GM21423 (cell line): ENCODE measurements at regions not wholly inside any gene's neighbourhood (a gene's known extent, or its start where the extent isn't known, plus 50 kb on each side); places are given as distances from the start of the nearest gene placed in this dataset.
"Not testable (repeated sequence)": the region's sequence is repeated elsewhere in the genome, so short reads cannot be mapped to it uniquely, and the experiment has no call there.

Experiments used
- ATAC-seq: cut with Tn5 transposase; IDR thresholded peaks from one replicate; pipeline ENCODE4 v1.9.1; 2021; ENCODE audit warnings: mild to moderate bottlenecking, moderate library complexity; ENCODE audit not compliant: unreplicated experiment

DNA sequence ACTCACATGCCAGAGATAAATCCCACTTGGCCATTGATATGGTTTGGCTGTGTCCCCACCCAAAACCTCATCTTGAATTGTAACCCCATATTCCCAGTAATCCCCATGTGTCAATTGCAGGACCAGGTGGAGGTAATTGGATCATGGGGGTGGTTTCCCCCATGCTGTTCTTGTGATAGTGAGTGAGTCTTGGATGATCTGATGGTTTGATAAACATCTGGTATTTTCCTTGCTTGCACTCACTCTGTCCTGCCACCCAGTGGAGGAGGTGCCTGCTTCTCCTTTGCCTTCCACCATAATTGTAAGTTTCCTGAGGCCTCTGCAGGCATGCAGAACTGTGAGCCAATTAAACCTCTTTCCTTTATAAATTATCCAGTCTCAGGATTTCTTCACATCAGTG is 50.4 kb upstream of the B3GAT2 start:
- not testable (repeated sequence) for ATAC-seq

DNA sequence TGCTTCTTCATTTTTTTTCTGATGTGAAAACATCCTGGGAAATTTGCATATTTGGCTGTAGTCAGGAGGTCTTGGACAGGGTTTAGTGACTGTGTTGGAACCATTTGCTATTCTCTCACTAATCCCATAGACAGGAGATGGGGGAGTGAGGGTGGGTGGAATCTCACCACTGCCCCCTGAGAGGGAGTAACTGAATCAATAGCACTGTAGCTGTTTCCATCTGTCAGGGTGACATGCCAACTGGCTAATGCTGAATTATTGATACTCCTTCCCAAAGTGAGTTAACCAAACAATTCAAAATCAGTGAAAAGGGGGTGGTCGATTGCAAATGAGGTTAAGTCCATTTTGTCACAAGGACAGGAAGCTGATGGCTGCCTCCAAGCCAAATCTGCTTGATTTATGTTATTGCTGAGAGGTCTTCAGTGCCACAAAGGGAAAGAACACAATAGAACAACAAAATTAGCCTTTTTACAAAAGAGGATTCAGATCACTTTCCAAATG is 55.1 kb upstream of the B3GAT2 start:
- ATAC-seq: no peak

DNA sequence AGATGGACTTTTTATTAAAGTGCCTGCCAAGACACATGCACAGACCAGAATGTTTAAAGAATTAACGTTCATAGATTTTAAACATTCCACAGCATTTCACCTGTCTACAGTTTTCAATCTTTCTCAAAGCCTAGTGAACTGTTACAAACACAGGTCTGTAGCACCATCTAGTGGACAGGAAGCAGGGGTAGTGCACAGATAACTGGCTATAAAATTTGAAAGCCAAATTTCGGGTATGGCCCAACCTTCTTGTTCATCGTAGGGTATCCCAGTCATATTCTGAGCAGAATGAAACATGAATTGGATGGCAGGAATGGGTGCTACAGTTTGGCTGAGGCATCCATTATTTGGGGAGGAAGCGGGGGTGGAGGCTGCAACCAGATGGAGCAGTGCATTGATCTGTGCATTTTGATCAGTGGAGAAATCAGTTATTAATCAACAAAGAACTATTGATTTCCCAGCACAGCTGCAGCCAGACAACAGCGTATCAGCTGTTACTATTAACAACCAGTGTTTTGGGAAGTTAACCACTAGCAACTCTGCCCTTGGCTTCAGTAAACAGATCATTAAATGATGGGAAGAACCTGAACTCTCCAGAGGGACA is 56.1 kb upstream of the B3GAT2 start:
- ATAC-seq: peak; percentile 74

DNA sequence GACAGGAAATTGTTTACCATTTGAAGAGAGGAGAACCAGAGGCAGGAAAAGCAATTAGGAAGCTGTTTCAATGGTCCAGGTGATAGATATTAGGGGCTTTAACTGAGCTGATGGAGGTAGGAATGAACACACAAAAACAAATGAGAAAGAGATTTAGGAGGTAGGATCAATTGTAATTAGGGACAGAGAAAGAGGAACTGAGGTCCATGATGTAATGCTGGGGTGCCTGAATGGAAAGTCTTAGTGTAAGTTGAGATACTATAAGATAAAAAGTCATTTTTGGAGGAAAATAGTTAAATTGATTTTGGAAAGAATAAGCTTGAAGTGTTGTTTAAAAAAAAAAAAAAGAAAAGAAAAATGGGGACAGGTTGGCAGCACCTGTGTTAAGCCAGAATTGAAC is 58.5 kb upstream of the B3GAT2 start:
- no peak for ATAC-seq

DNA sequence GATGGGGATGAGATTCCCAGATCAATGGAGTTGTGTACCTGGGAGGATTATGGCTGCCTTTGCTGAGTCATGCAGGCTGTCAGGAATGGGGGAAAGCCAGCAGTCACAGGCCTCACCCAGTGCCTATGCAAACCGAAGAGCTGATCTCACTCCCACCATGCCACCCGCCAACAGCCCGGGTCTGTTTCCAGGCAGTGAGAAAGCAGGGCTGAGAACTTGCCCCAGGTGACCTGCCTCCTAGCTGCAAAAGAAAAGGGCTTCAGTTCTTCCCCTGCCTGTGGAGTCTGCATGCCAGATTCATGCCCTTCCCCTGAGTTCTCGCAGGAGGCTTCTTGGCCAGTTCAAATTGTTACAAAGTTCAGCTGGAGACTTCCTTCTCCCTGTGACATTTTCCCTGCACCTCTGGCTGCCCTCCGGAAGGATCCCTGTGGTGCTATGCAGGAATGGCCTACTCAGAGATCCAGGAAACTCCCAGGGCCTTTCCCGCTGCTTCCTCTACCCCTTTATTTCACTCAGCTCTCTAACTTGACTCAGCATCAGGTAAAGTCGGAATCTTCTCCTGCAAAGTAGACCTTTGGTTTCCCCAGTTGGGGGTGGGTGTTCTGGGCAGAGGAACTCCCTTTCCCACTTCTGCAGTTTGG is 71.5 kb upstream of the B3GAT2 start:
- ATAC-seq: no peak

DNA sequence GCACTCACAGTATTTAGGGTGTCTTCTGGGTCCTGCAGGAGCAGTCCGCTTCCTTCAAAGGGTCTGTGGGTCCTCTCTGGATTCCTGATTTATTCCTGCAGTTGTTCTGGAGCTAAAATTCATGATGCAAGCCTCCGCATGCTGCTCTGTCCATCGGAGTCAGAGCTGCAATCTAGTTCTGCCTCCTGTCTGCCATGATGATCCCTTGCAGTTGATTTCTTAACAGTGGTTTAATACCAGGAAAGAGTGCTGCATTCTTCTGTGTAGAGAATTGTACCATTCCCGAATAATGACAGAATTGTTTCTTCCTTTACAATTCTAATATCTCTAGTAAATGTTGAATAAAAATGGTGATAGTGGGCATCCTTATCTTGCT is 72.0 kb upstream of the B3GAT2 start:
- no peak for ATAC-seq

DNA sequence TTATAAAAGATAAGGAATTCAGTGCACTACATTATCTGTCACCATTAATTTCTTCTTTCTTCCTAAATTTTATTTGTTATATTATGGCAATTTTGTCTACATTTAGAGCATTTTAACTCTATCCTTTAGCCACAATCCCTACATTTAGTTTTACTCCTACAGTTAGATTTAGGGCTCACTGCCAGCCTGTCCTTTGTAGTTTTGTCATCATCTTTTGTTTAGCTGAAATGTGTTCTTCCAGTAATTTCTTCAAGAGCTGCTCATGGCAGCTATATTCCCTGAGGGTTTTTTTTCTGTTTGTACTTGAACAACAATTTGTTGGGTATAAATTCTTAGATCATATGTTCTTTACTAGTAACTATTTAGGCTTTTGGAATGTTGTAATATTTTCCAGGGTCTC is 72.7 kb upstream of the B3GAT2 start:
- ATAC-seq: no peak

DNA sequence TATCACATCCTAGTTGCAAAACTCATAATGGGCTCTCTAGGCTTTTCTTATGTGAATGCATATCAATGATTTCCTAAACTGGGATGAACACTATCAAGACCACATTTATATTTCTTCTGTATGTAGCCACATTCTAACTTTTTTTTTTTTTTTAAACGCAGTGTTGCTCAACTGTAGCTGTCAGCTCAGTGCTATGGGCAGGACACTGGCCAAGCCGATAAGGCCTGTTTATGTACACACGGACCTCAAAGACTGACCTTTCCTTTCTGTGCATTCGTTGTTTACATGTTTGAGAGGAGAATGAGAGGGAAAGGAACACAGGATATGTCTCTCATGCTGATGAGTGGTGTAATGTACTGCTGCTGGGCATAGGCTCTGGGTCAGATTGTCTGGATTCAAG is 75.1 kb upstream of the B3GAT2 start:
- no peak for ATAC-seq

DNA sequence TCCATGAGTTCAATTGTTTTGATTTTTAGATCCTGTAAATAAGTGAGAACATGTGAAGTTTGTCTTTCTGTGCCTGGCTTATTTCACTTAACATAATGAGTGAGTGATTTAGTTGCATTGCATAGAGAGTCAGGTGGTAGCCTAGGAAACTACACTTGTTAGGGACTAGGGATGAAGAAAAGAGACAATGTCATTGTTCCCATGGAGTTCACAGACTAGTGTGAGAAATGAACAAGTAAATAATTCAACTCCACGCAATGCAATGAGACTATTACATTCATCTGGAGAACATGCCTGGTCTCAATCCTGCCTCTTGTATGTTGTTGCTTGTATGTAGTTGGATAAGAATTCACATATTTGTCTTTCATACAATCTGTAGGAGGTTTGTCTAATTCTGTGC is 76.3 kb upstream of the B3GAT2 start:
- ATAC-seq: no peak

DNA sequence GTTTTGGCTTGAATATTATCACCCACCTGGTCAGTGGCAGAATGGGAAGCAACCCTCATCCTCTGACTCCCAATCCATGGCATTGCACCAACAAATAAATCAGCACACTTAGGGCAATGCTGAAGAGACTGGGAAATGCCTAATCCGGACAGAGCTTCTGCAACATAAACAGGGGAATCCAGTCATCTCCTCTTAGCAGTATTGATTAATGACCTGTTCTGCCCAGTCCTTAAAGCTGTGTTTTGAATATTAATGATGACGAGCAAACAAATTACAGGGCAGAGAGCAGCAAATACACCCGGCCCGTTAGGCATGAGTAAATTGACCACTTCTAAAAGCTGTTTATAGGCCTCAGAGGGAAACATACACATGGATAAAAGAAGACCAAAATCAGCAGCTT is 77.0 kb upstream of the B3GAT2 start:
- no peak for ATAC-seq

DNA sequence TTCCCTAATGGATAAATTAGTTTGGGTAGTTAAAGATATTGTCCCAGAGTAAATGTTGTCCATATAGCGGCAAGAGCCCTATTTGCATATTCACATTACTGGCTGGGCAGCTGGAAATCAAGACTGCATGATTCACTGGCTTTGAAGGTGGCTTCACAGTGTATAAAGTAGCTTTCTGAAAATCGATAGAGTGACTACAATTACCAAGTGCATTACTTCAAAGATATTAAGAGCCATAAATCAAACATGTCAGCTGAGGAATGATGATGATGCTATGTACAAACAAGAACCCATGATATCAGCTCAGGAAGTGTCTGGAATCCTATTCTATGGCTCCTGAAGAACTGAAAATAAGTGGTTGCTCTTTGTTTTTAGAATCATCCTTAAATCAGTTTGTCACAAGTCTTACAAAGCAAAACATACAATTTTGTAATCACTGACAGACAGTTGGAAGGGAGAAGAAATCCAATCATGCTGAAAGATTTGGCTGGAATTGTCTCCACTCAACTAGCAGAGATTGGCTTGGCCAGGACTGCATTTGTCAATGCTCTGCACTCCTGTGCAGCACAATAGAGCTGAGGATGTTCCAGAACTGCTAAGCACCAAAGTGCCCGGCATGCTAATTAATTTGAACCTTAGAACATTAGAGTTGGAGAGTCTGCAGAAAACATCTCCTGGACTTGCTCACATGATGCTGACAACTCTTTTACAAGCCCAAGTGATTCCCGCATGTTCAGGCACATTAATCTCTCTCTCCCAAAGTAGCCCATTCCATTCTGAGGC is 77.9 kb upstream of the B3GAT2 start:
- ATAC-seq: no peak

DNA sequence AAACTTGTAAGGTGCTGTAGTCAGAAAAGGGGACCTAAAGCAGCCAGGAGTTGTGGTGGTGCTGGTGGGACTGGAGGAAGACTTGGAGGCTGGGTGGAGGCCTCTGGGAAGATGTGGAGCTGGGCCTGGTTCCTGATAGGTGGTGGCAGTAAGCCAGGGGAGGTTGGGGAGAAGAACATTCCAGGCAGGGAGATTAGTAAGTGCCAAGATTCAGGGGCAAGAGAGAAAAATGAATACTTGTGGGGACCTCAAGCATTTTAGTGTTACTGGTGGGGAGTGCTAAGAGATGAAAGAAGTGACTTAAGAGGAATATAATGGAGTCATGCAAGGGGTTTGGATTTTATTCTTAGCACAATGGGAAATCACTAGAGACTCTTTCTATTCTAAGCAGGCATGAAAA is 79.0 kb upstream of the B3GAT2 start:
- ATAC-seq: no peak

DNA sequence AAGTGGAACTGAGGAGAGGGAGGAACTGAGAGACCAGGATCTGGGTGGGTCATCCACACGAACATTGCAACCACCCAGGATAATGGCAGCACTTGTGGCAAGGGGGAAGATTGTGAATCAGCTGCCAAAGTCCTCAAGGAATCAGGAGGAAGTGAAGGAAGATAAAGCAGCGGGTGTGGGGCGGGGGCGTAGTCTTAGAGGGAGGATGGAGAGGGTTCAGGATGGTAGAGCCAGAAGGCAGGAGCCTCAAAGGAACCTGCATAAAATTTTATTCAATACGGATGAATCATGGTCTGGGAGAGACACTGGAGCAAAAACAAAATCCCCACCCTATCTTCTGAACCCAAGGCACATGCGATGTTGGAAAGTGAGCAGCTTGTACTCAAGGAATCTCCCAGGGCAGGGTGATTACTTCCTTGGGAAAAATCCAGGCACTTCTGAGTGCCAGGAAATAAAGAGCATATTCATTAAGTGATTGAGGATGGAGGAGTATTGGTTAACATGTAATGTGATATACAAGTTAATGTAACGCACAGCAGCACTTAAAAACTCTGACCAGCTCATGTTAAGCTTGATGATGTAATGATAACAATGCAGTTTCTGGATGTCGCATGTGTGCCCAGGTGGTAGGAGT is 82.0 kb upstream of the B3GAT2 start:
- ATAC-seq: no peak

DNA sequence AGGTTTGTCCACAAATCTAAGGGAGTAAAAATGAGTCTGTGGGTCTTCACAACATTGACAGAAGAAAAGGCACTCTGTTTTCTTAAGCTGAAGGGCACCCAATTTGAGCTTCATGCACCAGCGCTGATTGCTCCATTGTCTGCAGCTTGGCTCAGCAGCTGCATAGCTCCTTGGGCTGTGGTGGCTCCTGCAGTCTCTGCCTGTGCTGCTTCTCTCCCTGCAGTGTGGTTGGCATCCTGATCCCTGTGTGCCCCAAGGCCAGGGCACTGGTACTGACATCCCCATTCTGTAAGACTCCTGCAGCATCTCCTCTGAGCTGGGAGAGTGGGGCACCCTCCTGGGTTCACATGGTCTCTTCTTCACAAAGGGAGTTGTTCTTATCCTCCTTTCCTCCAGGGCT is 83.2 kb upstream of the B3GAT2 start:
- no peak for ATAC-seq

DNA sequence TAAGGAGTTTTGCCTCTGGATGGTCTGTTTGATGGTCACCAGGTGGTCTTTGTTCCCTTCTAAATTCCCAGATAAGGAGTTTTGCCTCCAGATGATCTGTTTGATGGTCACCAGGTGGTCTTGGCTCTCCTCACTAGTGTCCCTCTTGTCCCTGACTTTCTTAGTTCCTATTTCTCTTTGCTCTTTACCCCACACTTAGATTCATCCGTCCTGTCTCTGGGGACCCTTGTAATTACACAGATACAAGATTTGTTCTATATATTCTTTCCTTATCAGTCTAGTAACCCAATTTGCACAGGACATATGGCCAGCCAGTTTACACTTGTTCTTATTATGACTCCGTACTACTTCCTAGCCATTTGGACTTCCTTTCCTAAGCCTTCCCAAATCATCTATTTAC is 84.0 kb upstream of the B3GAT2 start:
- ATAC-seq: no peak

DNA sequence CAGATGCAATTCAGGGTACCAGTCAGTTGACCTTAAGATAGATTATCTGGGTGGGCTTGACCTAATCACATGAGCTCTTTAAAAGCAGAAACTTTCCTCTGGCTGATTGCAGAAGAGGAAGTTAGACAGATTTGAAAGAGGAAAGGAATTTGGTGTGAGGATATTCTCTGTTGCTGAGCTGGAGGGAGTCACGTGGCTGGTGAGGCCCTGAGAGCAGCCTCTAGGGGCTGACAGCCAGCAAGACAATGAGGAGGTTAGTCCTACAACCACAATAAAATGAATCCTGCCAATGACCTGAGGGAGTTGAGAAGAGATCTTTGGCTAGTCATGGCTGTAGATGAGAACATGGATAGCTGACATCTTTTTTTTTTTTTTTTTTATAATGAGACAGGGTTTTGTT is 87.0 kb upstream of the B3GAT2 start:
- ATAC-seq: no peak

DNA sequence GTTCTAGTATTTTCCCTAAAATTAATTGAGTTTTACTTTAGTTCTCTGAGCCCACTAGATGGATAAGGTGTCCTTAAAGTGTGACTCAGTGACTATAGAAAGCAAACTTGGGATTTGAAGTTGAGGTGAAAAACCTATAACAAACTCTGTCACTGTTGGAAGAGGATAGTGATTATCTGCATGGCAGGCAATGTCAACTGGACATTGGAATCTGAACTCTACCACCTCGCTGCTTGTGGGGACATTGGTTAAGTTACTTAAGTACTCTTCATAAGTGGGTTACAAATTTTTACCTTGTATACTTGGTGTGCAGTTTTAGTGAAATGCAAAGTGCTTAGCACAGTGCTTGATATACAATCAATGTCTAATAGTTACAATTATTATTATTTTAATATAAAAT is 87.9 kb upstream of the B3GAT2 start:
- ATAC-seq: no peak

DNA sequence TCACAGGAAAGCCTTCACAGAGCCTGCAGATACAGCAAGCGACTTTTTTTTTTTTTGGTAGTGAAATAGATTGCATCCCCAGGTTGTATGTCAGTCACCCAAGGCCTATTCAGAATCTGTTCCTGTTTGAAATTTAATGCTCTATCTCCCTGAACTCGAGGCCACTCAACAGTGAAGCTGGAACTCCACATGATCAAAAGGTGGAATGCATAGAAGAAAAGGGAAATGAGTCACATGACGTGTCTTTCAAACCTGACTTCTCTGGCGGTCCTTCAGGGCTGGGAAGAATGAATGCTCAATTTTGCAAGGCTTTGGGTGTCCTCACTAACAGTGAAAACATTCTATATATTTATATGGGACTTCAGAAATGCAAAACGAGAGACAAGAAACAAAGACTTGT is 88.4 kb upstream of the B3GAT2 start:
- no peak for ATAC-seq

DNA sequence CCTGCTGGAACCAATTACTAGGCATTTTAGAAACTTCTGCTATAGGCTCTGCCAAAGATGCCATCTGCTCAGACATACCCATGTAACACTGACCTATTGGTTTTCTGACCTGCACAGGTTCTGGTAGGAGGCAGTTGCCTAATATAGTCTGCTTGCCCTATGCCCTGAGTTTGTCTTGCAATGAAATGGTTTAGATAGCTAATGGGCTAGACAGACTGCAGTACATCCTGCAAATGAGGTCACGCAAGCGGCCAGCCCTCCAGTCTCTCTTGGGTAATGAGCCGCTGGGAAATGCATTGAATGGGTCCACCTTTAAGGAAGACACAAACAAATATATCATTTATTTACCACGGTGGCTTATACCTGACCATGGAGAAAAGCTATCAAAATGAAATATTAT is 90.6 kb upstream of the B3GAT2 start:
- ATAC-seq: no peak

DNA sequence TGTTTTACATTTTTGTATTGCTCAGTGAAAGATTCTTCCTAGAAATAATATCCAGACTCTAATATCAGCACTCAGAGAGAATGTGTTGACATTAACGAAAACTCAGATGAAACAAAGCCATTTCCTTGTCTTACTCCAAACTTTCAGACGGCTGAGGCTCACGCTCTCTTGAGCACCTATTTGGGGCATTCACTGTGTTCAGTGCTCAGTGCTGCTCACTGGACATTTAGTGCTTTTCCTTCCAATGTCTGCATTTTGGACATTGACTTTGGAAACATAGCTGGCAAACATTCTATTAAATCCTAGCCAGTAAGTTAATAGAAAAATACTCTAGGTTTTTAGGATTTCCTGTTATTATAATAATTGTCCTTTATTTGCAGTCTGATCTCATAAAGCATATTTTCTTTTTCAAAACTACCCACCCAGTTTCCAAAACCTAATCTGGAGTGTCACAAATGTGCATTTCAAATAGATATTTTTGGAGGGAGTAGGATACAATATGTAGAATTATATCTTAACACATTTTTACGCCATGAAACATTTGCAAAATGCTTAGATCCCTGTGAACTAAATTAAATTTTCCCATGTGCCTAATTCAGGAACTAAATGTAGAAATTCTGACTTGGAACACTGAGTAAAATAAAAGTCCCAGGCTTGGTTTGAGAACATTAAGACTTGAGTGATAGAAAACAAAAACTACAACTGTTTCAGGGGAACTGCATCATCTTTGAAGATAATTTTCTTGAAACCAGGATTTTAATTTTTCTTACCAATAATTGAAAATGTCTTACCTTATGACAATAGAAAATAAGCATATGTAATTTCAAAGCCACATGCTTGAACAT is 91.7 kb upstream of the B3GAT2 start:
- ATAC-seq: no peak

DNA sequence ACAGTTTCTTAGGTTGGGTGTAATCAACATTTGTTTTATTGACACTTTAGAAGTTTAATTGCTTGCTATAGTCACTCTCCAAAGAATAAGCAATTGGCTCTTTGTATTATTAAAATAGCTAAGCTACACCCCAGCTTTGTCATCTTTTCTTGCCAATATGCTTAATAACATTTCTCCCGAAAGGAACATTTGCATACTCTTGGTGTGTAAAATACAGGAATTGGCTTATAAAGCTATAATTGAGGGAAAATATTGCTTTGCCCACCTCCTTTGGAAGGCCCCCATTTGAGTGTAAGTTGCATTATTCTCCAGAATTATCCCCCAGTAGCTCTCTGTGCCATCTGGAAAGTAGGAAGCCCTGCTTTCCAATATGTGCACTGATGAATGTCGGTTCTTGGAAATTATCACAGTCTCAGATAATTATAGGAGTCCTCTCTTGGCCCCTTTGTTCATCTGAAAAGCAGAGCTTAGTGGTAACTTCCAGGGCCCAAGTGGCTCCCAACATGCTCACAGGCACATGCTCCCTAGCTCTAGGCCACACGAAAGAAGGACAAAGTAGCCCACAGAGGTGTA is 92.4 kb upstream of the B3GAT2 start:
- no peak for ATAC-seq
